Ishikawa (cell line): ENCODE measurements at regions not wholly inside any gene's neighbourhood (a gene's known extent, or its start where the extent isn't known, plus 50 kb on each side); places are given as distances from the start of the nearest gene placed in this dataset.

Experiments used
- CEBPB ChIP-seq: IDR thresholded peaks from 2 replicates; pipeline ENCODE4 v1.6.1; 2012
- CREB1 ChIP-seq: IDR thresholded peaks from 2 replicates; pipeline ENCODE4 v1.6.1; 2012; ENCODE audit warnings: low read depth
- EGR1 ChIP-seq: IDR thresholded peaks from 2 replicates; pipeline ENCODE4 v1.6.1; 2012
- EP300 ChIP-seq: IDR thresholded peaks from 2 replicates; pipeline ENCODE4 v1.6.1; 2012; ENCODE audit warnings: borderline replicate concordance
- FOXM1 ChIP-seq: IDR thresholded peaks from 2 replicates; pipeline ENCODE4 v1.6.1; 2012; ENCODE audit warnings: low read depth, borderline replicate concordance
- NFIC ChIP-seq: IDR thresholded peaks from 2 replicates; pipeline ENCODE4 v1.6.1; 2012
- RAD21 ChIP-seq: IDR thresholded peaks from 2 replicates; pipeline ENCODE4 v1.6.1; 2012; ENCODE audit warnings: low read depth
- TAF1 ChIP-seq: IDR thresholded peaks from 2 replicates; pipeline ENCODE4 v1.6.1; 2012; ENCODE audit warnings: low read depth, mild to moderate bottlenecking
- TCF12 ChIP-seq: IDR thresholded peaks from 2 replicates; pipeline ENCODE4 v1.6.1; 2012; ENCODE audit warnings: low read depth
- TEAD4 ChIP-seq: IDR thresholded peaks from 2 replicates; pipeline ENCODE4 v1.6.1; 2012
- YY1 ChIP-seq: IDR thresholded peaks from 2 replicates; pipeline ENCODE4 v1.6.1; 2012; ENCODE audit warnings: low read depth
- ZBTB7A ChIP-seq: IDR thresholded peaks from 2 replicates; pipeline ENCODE4 v1.6.1; 2012; ENCODE audit warnings: low read depth
- TF ChIP-seq, protein P1 (sequence below): IDR thresholded peaks from 2 replicates; pipeline ENCODE4 v1.6.1; 2012
- TF ChIP-seq, protein P2 (sequence below): IDR thresholded peaks from 2 replicates; pipeline ENCODE4 v1.6.1; 2012; ENCODE audit warnings: low read depth, mild to moderate bottlenecking
- TF ChIP-seq, protein P3 (sequence below): IDR thresholded peaks from 2 replicates; pipeline ENCODE4 v1.6.1; 2012

DNA sequence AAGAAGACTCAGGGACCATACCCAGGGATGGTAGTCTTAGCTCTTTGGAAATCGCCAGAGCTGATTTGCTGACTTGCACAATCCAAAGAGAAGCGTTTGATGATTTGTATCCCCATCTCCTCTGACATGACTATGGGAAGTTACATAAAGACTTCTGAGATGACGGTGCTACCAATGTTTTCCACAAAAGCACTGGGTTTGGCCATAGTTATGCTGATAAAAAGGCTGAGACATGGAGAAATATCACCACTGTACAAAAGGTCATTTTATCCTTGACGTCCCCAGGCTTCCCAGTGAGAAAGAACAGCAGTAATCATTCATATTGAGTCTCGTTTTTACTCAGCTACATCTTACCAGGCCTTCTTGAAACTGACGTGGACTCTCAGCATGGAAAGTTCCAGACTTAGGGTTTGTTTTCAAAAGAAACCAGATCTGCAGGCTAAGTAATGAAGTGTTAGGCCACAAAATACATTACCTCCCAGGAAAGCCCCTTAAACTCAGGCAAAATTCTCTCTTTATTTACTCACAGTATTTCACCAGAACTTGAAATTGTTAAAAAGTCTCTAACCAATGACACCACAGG is 370.3 kb upstream of the JARID2 start:
- TF ChIP-seq, protein P1, sequence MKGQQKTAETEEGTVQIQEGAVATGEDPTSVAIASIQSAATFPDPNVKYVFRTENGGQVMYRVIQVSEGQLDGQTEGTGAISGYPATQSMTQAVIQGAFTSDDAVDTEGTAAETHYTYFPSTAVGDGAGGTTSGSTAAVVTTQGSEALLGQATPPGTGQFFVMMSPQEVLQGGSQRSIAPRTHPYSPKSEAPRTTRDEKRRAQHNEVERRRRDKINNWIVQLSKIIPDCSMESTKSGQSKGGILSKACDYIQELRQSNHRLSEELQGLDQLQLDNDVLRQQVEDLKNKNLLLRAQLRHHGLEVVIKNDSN, result no peak
- TF ChIP-seq, protein P2, sequence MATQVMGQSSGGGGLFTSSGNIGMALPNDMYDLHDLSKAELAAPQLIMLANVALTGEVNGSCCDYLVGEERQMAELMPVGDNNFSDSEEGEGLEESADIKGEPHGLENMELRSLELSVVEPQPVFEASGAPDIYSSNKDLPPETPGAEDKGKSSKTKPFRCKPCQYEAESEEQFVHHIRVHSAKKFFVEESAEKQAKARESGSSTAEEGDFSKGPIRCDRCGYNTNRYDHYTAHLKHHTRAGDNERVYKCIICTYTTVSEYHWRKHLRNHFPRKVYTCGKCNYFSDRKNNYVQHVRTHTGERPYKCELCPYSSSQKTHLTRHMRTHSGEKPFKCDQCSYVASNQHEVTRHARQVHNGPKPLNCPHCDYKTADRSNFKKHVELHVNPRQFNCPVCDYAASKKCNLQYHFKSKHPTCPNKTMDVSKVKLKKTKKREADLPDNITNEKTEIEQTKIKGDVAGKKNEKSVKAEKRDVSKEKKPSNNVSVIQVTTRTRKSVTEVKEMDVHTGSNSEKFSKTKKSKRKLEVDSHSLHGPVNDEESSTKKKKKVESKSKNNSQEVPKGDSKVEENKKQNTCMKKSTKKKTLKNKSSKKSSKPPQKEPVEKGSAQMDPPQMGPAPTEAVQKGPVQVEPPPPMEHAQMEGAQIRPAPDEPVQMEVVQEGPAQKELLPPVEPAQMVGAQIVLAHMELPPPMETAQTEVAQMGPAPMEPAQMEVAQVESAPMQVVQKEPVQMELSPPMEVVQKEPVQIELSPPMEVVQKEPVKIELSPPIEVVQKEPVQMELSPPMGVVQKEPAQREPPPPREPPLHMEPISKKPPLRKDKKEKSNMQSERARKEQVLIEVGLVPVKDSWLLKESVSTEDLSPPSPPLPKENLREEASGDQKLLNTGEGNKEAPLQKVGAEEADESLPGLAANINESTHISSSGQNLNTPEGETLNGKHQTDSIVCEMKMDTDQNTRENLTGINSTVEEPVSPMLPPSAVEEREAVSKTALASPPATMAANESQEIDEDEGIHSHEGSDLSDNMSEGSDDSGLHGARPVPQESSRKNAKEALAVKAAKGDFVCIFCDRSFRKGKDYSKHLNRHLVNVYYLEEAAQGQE, result no peak
- TF ChIP-seq RAD21, result no peak
- no peak for TF ChIP-seq EP300
- TF ChIP-seq CREB1, result no peak
- no peak for TF ChIP-seq CEBPB
- no peak for TF ChIP-seq NFIC
- TF ChIP-seq, protein P3, sequence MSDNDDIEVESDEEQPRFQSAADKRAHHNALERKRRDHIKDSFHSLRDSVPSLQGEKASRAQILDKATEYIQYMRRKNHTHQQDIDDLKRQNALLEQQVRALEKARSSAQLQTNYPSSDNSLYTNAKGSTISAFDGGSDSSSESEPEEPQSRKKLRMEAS, result no peak
- TF ChIP-seq TEAD4, result no peak

DNA sequence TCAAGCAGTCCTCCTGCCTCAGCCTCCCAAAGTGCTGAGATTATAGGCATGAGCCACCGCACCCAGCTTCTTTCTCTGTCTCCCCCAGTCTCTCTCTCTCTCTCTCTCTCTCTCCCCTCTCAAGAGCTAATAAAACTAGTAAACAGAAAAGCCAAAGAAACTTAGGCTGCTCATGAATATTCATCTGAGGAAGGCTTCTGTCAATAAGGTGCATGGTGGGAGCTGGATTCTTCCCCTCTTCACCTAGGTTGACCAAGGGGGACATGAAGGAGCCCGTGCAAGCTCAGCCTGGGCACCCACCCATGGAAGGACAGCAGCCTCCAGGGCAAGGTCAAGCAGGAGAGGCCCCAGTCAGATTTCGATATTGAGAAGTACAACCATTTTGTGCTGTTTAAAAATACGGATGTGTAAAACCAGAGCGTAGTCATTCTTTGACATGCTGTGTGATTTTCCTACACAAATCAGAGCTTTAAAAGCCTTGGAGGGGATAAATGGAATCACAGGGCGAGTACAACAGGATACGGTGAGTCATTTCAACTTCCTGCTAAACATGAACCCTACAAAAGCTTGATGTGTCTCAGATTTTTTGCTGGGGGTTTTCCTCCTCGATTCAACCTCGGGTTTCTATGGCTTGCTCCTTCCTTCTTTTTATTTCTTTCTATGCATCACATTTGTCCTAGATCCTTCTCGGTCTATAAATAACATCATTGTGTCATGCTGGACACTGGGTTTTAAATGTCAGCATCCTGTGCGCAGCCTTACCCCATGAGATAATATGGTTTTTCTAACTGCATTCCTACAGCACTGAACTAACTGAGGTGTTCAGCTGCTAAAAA is 368.9 kb upstream of the JARID2 start:
- TF ChIP-seq, protein P2, result no peak
- TF ChIP-seq EGR1 (no peak), CEBPB (no peak), TCF12 (no peak), YY1 (no peak), ZBTB7A (no peak), FOXM1 (no peak), CREB1 (no peak), EP300 (no peak), RAD21 (no peak), NFIC (no peak), TAF1 (no peak), TEAD4 (no peak)
- TF ChIP-seq, protein P3, result no peak
- TF ChIP-seq, protein P1, result no peak

DNA sequence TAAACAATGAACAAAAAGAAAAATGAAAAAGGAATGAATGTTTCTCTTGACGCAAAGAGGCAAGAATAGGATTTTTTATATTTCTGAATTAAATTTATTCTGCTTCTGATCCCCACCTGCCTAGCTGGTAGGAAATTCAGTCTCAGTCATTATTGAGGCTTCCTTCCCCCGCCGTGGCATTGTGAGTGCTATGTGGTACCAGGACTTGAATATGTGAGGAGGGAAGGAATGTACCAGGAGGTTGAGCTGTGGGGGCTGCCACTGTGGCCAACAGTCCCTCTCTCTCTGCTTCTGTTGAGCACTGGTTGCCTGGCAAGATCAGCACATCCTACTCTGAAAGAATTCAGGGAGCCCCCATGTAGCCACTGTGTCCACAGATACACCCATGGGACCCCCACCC is 368.1 kb upstream of the JARID2 start:
- no peak for TF ChIP-seq EGR1
- no peak for TF ChIP-seq TCF12
- TF ChIP-seq, protein P3, result no peak
- TF ChIP-seq FOXM1, result no peak

DNA sequence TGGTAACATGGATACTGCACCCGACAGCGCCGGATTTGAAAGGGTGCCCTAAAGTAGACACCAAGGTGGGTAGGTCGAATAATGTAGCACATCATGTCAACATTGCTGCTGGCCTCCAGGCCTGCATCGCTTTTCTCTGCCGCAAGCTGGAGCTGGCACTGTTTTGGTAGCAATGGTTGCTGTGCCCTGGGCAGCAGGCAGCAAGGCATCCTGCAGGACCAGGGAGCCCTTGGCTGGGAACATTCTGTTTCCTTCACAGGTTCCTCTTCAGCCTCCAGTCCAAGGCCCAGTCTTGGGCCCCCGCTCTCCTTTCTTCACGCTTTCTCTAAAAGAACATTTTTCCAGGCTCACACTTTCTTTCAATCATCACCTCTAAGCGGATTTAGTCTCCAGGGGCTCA is 365.8 kb upstream of the JARID2 start:
- TF ChIP-seq NFIC (no peak), EP300 (no peak), EGR1 (no peak), CREB1 (no peak), ZBTB7A (no peak), YY1 (no peak), TAF1 (no peak), CEBPB (no peak), FOXM1 (no peak), RAD21 (no peak), TCF12 (no peak), TEAD4 (no peak)
- TF ChIP-seq, protein P3, result no peak
- TF ChIP-seq, protein P1, result no peak
- TF ChIP-seq, protein P2, result no peak
